ENCODE measurements at regions not wholly inside any gene's neighbourhood (a gene's known extent, or its start where the extent isn't known, plus 50 kb on each side); places are given as distances from the start of the nearest gene placed in this dataset.
A peak's percentile ranks its signal among the peaks of the same experiment; 100 is the strongest.

- no peak for DNase-seq (ENCODE audit: low spot score)
These were observed 516.4 kb downstream of the RPS24 start for GRCh38 chr10:78550090-78550489.

GRCh38 chr10:78550716-78551115 is 517.1 kb downstream of the RPS24 start:
- DNase-seq (ENCODE audit: low spot score), result no peak

DNA sequence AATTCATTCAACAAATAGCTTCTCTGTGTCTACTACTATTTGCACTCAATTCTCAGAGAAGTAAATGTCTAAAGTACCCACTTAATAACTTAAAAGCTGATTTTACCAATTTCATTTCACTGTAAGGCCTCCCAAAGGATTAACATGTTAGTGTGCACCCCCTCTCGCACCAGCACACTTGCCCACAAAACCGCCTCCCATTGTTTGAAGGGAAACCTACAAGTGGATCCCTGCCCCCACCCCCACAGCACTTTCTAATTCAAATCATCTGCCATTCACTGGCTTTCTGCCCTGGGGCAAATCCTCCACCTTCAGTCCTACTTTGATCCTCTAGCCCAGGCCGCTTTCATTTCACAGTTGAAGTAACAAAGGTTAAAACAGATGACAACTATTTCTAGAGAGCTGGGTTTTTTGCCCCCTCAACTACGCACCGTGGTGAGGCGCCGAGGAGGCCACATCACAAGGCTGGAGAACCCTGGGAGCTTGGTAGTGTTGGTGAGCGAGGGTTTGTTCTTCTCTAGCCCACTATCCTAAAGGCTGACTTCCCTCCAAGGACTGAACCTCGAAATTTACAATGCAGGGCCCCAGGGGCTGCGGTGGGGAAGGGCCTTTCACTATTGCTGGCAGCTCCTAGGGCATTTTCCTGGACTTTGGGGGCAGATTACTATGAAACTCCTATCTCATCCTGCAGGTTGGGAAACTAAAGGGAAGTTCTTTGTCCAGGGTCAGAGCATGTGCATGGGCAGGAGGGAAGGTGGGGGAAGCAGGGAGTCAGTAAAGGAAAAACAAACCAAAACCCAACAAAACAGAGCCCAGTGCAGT is 517.4 kb upstream of the ZMIZ1 start:
- DNase-seq (ENCODE audit: low spot score), result no peak

DNA sequence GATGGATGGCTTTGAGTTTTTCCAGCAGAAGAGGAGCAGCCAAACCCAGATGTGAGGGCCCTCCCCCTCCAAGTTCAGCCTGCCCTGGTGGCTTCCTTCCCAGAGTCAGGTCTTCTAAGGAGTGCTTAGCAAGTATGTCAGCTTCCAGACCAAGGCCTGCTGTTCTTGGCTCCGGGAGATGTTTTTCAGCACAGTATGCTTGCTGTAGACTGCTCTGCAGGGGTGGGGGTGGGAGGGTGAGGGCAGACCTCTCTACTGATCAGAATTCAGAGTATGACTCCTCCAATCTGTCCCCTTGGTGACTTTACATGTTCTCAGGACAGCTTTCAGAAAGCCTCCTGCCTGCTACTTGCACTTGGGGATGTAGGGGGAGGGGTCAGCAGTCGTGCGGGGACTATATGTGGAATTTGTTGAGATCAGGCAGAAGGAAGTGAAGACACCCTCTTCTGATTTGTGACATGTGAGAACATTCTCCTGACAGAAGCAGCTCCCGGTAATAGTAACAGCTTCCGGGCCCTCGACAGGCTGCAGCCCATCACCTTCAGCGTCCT is 516.4 kb upstream of the ZMIZ1 start:
- DNase-seq (ENCODE audit: low spot score), result peak; percentile 78

- DNase-seq (ENCODE audit: low spot score), result no peak
These were observed 515.0 kb upstream of the ZMIZ1 start for GRCh38 chr10:78553792-78554191.

GRCh38 chr10:78555128-78555527 is 513.6 kb upstream of the ZMIZ1 start:
- DNase-seq (ENCODE audit: low spot score), result no peak

- no peak for DNase-seq (ENCODE audit: low spot score)
These were observed 511.9 kb upstream of the ZMIZ1 start for GRCh38 chr10:78556705-78557432.

DNA sequence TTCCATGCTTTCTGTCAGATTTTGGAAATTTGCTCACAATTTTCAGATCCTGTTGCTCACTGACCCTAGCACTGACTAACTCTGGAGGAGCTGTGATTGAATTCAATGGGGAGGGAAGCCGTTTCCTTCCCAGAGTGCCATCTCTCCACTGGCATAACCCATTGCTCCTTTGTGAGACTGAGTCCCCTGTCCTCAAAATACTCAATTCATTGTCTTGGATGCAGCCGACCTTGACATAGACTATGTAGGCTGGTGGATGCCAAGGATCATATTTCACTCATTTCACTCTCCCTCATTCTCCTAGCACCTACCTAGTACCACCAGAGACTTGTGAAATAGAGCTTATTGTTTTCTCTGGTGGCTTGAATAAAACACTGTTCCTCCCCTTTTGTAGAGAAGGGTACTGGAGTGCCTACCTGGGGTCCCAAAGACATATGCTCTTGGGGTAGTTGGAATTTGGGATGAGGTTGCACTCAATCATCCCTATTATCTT is 511.3 kb upstream of the ZMIZ1 start:
- no peak for DNase-seq (ENCODE audit: low spot score)

GRCh38 chr10:78559661-78560340 is 509.0 kb upstream of the ZMIZ1 start:
- DNase-seq (ENCODE audit: low spot score), result no peak

DNA sequence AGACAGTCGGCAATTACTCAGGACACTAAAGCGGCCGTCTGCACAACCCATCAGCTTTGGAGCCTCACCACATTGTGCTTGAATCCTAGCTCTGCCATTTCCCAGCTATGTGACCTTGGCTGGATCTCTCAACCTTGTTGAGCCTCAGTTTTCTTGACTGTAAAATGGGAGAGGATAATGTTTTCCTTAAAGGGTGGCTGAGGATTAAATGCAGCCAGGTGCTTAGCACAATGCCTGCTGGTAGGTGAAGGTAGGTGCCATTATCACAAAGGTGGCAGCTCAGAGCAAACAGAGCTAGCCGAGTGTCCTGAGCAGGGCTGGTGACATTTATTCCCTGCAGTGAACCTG is 508.5 kb upstream of the ZMIZ1 start:
- DNase-seq (ENCODE audit: low spot score), result no peak

GRCh38 chr10:78563314-78563713 is 505.5 kb upstream of the ZMIZ1 start:
- no peak for DNase-seq (ENCODE audit: low spot score)

- no peak for DNase-seq (ENCODE audit: low spot score)
These were observed 502.9 kb upstream of the ZMIZ1 start for GRCh38 chr10:78565841-78566240.

- DNase-seq (ENCODE audit: low spot score), result no peak
These were observed 502.3 kb upstream of the ZMIZ1 start for GRCh38 chr10:78566284-78567111.

- DNase-seq (ENCODE audit: low spot score), result no peak
These were observed 500.9 kb upstream of the ZMIZ1 start for GRCh38 chr10:78567680-78568455.

GRCh38 chr10:78568620-78569019 is 500.1 kb upstream of the ZMIZ1 start:
- no peak for DNase-seq (ENCODE audit: low spot score)

DNA sequence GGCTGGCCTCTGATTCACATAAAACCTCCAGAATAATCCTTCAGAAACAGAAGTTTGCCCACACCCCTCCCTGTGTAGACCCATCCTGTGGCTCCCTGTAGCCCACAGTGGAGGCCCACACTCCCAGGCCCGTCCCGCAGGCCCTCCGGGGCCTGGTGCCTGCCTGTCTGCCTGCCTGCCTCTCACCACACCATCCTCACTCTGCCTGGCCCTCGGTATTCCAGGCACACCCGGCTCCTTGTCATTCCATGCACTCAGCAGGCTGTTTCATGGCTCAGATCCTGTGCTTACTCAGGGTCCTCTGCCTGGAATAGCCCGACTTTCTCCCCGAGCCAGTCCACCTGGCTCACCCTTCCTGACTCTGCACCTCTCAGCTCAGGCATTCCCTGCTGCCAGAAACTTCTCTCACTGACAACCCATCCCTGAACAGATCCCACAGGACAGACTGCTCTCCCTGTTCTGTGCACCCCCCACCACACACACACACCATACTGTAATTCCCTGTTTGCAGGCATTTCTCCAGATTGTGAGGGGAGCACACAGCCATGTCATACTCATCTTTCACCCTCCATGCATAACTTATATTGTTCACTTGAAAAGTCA is 498.0 kb upstream of the ZMIZ1 start:
- DNase-seq (ENCODE audit: low spot score), result no peak

GRCh38 chr10:78571286-78571685 is 497.5 kb upstream of the ZMIZ1 start:
- no peak for DNase-seq (ENCODE audit: low spot score)

GRCh38 chr10:78571891-78572290 is 496.9 kb upstream of the ZMIZ1 start:
- no peak for DNase-seq (ENCODE audit: low spot score)

GRCh38 chr10:78572565-78572964 is 496.2 kb upstream of the ZMIZ1 start:
- DNase-seq (ENCODE audit: low spot score), result no peak

GRCh38 chr10:78574547-78574946 is 494.2 kb upstream of the ZMIZ1 start:
- no peak for DNase-seq (ENCODE audit: low spot score)
